GM23248 (cell line): ENCODE measurements at regions not wholly inside any gene's neighbourhood (a gene's known extent, or its start where the extent isn't known, plus 50 kb on each side); places are given as distances from the start of the nearest gene placed in this dataset.

ENCODE experiments used
- EZH2 ChIP-seq: fragments of 200-600 bp; sonication (generic); IDR thresholded peaks from 2 replicates; pipeline ENCODE4 v1.6.1; 2018; ENCODE audit warnings: antibody characterized with exemption, mild to moderate bottlenecking; ENCODE audit not compliant: insufficient read depth, poor library complexity, severe bottlenecking
- EZH2phosphoT487 ChIP-seq: fragments of 200-600 bp; sonication (generic); IDR thresholded peaks from 2 replicates; pipeline ENCODE4 v1.6.1; 2018; ENCODE audit warnings: antibody characterized with exemption, moderate library complexity, mild to moderate bottlenecking, low read depth; ENCODE audit not compliant: insufficient read depth

- TF ChIP-seq EZH2phosphoT487 (no peak), EZH2 (no peak)
These were observed 221.1 kb upstream of the PREP start for GRCh38 chr6:105624021-105624420.
